ENCODE measurements at regions not wholly inside any gene's neighbourhood (a gene's known extent, or its start where the extent isn't known, plus 50 kb on each side); places are given as distances from the start of the nearest gene placed in this dataset.

- TF ChIP-seq, protein P1, sequence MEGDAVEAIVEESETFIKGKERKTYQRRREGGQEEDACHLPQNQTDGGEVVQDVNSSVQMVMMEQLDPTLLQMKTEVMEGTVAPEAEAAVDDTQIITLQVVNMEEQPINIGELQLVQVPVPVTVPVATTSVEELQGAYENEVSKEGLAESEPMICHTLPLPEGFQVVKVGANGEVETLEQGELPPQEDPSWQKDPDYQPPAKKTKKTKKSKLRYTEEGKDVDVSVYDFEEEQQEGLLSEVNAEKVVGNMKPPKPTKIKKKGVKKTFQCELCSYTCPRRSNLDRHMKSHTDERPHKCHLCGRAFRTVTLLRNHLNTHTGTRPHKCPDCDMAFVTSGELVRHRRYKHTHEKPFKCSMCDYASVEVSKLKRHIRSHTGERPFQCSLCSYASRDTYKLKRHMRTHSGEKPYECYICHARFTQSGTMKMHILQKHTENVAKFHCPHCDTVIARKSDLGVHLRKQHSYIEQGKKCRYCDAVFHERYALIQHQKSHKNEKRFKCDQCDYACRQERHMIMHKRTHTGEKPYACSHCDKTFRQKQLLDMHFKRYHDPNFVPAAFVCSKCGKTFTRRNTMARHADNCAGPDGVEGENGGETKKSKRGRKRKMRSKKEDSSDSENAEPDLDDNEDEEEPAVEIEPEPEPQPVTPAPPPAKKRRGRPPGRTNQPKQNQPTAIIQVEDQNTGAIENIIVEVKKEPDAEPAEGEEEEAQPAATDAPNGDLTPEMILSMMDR (IDR thresholded peaks at IDR 0.05; ENCODE audit: low read length) = no peak
- TF ChIP-seq EZH2phosphoT487 (IDR thresholded peaks at IDR 0.05; ENCODE audit: low read length) = no peak
Measured at GRCh38 chr2:194720462-194720861, 936.6 kb upstream of the SLC39A10 start.
